HG03571 (cell line): ENCODE measurements at regions not wholly inside any gene's neighbourhood (a gene's known extent, or its start where the extent isn't known, plus 50 kb on each side); places are given as distances from the start of the nearest gene placed in this dataset.
"Not testable (repeated sequence)": the region's sequence is repeated elsewhere in the genome, so short reads cannot be mapped to it uniquely, and the experiment has no call there.

Experiments used
- ATAC-seq: cut with Tn5 transposase; IDR thresholded peaks from one replicate; pipeline ENCODE4 v1.9.1; 2021; ENCODE audit not compliant: unreplicated experiment

GRCh38 chr5:90073026-90073570 lies 336.5 kb downstream of the CETN3 start:
- not testable (repeated sequence) for ATAC-seq

GRCh38 chr5:90071656-90072055 lies 337.9 kb downstream of the CETN3 start:
- no peak for ATAC-seq

GRCh38 chr5:90071066-90071465 lies 338.5 kb downstream of the CETN3 start:
- ATAC-seq = no peak

GRCh38 chr5:90066920-90067319 lies 342.6 kb downstream of the CETN3 start:
- ATAC-seq = no peak

- no peak for ATAC-seq
These were observed 352.4 kb downstream of the CETN3 start for GRCh38 chr5:90056911-90057705.

GRCh38 chr5:90055831-90056328 lies 353.7 kb downstream of the CETN3 start:
- ATAC-seq = no peak

GRCh38 chr5:90054612-90055011 lies 354.9 kb downstream of the CETN3 start:
- ATAC-seq = no peak

- ATAC-seq = no peak
These were observed 357.8 kb downstream of the CETN3 start for GRCh38 chr5:90051756-90052155.

GRCh38 chr5:90050103-90050502 lies 359.5 kb downstream of the CETN3 start:
- no peak for ATAC-seq

GRCh38 chr5:90047113-90047512 lies 362.4 kb downstream of the CETN3 start:
- no peak for ATAC-seq

GRCh38 chr5:90040082-90040481 lies 369.5 kb downstream of the CETN3 start:
- ATAC-seq = not testable (repeated sequence)

- ATAC-seq = no peak
These were observed 371.9 kb downstream of the CETN3 start for GRCh38 chr5:90037646-90038045.

- no peak for ATAC-seq
These were observed 386.9 kb downstream of the CETN3 start for GRCh38 chr5:90022711-90023053.

- ATAC-seq = no peak
These were observed 387.4 kb downstream of the CETN3 start for GRCh38 chr5:90022002-90022710.

GRCh38 chr5:90020575-90021538 lies 388.7 kb downstream of the CETN3 start:
- peak; percentile 91 for ATAC-seq

- no peak for ATAC-seq
These were observed 392.3 kb downstream of the CETN3 start for GRCh38 chr5:90017239-90017638.

- peak; percentile 88 for ATAC-seq
These were observed 394.0 kb downstream of the CETN3 start for GRCh38 chr5:90015584-90016018.

- ATAC-seq = peak; percentile 82
These were observed 395.1 kb downstream of the CETN3 start for GRCh38 chr5:90014420-90014819.

GRCh38 chr5:90000351-90000750 lies 409.2 kb downstream of the CETN3 start:
- no peak for ATAC-seq

GRCh38 chr5:89998519-89999305 lies 410.8 kb downstream of the CETN3 start:
- ATAC-seq = no peak
